HG02884 (cell line): ENCODE measurements at regions not wholly inside any gene's neighbourhood (a gene's known extent, or its start where the extent isn't known, plus 50 kb on each side); places are given as distances from the start of the nearest gene placed in this dataset.
"Not testable (repeated sequence)": the region's sequence is repeated elsewhere in the genome, so short reads cannot be mapped to it uniquely, and the experiment has no call there.

ENCODE experiments used
- ATAC-seq: cut with Tn5 transposase; IDR thresholded peaks from one replicate; pipeline ENCODE4 v1.9.1; 2021; ENCODE audit warnings: mild to moderate bottlenecking, moderate library complexity; ENCODE audit not compliant: unreplicated experiment

DNA sequence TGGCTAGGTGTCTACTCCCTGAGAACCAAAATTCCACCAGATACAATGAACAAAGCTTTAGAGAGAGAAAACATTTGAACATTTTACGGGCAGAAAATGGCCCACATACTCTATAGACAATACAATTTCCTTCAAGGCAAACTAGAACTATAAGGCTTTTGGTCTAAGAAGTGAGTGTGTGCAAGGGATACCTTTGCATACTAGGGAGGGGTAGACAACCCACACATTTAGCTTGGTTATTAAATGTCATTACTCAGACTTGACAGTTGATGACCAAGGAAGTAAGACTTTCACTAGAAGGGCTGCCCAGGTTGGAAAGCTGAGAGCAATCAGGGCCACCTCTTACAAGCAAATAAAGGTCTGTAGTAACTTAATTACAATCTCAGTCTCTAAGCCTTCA lies 64.0 kb upstream of the PLEKHM1 start:
- not testable (repeated sequence) for ATAC-seq

DNA sequence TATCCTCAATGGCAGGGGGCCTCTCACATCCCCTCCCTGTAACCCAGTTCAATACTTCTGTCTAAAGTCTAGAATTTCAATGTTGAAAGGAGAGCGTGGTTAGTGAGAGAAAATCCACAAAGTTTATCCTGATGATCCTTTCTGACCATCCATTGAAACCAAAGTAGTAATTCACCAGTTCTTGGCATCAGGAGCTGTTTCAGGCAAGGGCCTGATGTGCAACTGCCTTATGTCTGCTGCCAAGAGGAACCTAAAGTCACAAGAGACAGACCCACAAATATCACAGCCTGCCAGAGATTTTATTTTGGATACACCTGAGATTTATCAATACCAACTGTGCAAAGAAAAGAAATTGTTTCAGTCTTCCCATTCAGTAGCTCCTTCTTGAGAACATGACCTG lies 68.3 kb upstream of the PLEKHM1 start:
- not testable (repeated sequence) for ATAC-seq

GRCh38 chr17:45562868-45563267 lies 72.3 kb upstream of the PLEKHM1 start:
- not testable (repeated sequence) for ATAC-seq

DNA sequence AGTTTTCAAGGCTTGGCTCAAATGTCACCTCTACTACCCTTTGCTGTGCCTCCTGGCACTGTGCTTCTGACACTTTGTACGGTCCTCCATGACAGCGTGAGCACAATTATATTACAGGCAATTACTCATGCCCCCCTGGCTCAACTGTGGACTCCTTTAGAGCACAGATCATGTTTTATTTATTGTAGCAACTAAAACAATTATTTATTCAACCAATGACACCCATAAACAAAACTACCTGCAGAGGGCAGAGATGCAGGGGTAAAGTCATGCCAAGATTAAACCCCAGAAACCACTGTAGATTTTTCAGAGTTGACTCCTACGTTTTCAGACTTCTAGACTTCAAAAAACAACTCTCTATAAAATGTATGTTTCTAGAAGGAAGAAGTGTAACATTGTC lies 72.8 kb upstream of the PLEKHM1 start:
- ATAC-seq: not testable (repeated sequence)

DNA sequence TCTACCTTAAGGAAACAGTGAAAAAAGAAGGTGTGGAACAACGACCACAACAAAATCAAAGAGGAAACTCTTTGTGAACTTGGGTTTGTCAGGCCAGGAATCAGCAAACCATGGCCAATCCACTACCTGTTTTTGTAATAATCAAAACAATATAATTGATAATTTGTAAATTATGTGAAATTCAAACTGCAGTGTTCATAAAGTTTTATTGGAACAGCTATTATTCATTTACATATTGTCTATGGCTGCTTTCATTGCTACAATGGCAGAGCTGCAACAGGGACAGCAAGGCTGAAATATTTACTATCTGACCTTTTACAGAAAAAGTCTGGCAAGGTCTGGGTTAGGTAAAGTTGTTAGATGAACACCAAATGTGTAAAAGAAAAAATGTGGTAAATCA lies 77.8 kb upstream of the PLEKHM1 start:
- ATAC-seq: not testable (repeated sequence)

DNA sequence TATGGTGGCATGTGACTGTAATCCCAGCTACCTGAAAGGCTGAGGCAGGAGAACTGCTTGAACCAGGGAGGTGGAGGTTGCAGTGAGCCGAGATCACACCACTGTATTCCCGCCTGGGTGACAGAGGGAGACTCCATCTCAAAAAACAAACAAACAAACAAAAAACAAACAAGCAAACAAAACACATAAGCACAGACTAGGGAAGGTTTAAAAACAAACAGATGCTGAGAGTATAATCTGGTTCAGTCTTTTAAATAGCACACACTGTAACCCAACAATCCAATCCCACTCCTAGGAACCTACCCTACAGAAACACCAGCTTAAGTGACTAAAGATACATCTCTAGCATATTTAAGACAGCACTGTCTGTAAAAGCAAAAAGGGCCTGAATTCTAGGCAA lies 82.8 kb upstream of the PLEKHM1 start:
- ATAC-seq: not testable (repeated sequence)

DNA sequence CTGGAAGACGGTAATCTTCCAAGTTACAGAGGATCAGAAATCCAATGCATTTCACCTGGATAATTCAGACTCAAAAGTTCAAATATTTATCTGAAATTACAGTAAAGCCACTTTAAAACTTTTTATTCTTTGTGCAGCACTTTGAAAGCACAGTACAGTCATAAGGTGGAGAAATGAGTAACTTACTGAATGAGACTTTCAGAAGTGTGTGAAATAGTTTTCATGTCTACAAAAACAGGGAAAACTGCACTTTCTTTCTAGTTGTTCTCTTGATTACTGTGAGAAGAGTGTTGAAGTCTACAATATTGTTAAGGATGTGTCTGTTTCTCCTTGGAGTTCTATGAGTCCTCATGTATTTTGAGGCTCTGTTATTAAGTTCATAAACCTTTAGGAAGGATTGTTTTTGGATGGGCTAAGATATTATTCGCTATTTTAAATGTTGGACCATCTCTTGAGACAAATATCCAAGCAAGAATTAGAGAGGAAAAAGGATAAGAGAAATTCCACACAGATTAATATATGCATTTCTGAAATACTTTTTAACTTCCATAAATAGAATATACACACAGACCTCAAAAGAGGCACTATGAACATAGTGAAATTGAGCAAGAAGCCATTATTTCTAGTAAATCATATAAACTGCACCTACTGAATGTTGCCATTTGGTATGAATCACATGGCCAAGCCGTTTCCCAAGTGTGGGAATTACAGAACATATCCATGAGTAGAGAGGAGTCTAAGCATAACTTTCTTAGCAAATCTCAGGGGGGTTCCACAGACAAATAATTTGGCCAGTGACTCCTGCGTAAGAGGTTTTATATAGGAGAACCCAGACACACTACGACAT lies 83.6 kb upstream of the PLEKHM1 start:
- ATAC-seq: no peak

DNA sequence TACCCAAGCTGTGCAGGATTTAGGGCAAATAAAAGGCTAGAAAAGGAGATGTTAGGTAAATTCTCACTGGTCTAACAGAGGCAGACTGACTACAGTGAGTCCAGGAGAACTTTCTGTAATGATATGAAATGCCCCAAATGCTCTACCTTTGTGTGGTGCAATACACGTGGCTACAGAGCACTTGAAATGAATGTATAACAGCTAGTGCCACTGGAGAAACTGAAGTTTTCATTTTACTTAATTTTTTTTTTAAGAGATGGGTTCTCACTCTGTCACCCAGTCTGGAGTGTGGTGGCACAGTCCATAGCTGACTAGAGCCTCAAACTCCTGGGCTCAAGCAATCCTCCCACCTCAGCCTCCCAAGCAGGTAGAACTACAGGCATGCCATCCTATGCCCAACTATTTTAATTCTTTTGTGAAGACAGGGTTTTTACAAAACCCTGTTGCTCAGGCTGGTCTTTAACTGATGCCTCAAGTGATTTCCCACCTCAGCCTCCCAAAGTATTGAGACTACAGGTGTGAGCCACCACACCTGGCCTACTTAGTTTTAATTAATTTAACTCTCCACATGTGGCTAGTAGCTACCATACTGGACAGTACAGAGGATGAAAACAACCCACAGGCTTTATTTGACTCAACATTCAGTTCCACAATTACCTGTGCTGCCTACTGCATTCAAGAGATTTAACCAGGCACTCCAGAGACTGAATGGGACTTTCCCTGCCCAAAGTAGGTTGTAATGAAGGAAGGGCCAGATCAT lies 84.8 kb upstream of the PLEKHM1 start:
- ATAC-seq: no peak

- ATAC-seq: not testable (repeated sequence)
Measured at GRCh38 chr17:45576527-45577307, 86.2 kb upstream of the PLEKHM1 start.

GRCh38 chr17:45577571-45578279 lies 87.2 kb upstream of the PLEKHM1 start:
- no peak for ATAC-seq

- ATAC-seq: no peak
Measured at GRCh38 chr17:45578516-45579455, 88.3 kb upstream of the PLEKHM1 start.

DNA sequence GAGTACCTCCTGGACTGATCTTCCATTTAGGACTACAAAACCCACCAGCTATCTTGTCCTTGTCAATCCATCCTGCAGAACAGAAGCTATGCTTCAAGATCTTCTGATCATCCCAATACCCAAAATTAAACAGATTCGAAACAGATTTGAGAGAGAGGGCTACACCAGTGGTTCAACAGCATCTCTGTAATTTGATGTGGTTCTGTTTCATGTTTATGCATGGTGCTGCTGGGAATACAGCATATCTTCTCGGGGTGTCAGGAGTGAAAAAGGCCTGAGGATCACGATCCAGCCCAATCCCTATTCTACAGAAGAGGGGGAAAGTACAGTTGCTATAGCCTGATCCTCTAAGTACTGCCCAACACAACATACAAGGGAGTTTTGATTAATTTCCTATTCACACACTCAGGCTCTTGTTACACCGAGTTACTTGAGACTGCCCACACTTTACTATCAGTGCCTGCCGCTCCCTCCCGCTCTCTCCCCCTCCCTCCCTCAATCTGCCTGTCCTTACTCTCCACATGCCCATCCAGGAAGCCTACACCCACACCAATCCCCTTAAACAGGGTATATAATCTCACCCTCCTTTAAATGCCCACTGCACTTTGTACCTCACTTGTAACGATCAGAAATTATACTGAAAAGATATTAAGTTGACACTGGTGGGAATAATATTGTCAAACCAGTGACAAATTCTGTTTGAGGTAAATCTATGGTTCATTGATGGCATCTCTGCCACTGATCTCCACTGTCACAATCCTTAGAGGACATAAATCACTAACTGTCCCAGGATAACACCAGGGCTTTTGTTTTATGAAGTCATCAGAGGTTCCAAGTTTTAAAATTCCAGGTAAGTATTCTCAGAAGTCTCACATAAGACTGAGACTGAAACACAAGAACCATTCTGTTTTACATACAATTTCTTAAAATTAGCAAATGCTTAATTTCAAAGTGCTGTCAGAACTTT lies 89.3 kb upstream of the PLEKHM1 start:
- no peak for ATAC-seq

DNA sequence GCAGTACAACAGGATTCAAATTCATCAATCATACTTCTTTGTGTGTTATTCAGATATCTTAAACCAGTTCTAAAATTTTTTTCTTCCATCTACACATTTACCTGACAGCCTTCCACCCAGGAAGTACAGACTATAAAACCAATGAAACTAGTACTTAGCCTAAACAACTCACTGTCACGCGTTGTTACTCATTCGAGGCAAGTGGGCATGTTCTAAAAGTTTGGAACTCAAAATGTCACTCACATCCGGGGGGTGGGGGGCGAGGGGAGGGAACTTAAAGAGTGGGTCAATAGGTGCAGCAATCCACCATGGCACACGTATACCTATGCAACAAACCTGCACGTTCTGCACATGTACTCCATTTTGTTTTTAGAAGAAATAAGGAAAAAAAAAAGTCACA lies 90.4 kb upstream of the PLEKHM1 start:
- ATAC-seq: no peak

GRCh38 chr17:45581860-45582259 lies 91.3 kb upstream of the PLEKHM1 start:
- no peak for ATAC-seq

DNA sequence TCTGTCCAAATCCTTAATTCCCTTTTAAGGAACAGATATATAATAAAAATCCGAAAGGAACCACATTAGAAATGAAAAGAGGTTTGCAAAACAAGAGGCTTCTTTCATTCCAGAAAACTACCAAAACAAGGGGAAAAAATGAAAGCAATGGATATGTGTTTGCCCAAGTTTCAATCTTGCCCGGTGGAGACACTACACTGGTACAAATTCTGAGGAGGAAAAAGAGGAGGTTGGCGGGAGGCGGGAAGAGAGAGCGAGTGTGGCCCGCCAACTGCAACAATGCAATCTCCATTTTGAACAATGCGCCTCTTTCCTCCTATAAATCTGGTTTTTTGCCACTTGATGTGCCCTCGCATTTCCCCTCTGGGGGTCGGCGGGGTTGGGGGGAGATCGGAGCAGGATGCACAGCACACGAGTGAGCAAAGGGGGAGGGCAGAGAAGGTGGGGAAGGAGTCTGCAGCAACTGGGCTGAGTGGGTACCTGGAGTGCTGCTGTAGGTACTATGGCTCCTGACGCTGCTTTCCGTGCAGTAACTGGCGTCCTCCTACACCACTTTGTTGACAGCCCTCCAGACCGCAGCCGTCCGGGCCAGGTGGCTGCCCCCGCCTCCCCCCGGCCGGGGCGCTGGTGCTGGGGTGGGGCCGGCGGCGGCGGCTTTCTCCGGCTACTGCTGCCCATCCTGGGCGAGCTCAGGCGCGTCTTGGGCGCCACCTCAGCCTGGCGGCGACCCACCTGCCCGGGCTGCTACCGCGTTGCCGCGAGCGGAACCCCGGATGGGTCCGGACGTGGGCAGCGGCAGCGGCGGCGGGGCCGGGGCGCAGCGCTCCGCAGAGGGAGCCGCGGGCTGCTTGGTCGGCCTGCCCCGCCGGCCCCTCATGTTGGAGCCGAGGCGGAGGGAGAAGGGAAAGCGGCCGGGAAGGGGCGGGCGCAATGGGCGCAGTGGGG lies 93.8 kb upstream of the PLEKHM1 start:
- peak; percentile 53 for ATAC-seq

DNA sequence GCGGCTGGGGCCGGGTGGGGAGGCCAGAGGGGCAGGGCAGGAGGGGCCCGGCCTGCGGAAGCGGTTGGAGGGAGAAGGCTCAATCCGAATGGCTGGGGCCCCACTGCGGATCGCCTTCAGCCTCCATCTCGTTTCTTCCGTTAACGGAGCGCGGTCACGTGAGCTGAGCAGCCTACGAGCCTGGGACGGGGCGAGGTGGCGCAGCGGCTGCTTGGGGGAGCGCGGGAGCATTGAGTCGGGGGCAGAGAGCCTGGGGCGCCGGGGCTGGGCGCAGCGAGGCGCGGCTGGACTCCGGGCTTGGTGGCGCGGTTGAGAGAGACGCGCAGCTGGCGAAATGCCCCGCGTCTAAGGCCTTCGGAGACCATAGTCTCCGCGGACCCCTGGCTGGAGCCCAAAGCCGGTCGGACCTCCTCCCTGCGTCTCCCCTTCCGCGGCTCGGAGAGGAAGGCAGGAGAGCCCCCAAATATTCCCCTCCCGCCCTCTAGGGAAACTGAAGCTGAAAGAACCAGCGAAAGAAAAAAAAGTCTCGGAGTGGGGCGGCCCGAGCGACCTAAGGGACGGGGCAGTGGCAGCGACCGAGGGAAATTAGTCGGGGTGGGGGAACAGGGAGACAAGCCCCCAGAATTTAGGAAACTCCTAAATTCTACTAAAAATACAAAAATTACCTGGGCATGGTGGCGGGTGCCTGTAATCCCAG lies 94.7 kb upstream of the PLEKHM1 start:
- ATAC-seq: peak; percentile 51
